ENCODE measurements at regions not wholly inside any gene's neighbourhood (a gene's known extent, or its start where the extent isn't known, plus 50 kb on each side); places are given as distances from the start of the nearest gene placed in this dataset.
A peak's percentile ranks its signal among the peaks of the same experiment; 100 is the strongest.

DNA sequence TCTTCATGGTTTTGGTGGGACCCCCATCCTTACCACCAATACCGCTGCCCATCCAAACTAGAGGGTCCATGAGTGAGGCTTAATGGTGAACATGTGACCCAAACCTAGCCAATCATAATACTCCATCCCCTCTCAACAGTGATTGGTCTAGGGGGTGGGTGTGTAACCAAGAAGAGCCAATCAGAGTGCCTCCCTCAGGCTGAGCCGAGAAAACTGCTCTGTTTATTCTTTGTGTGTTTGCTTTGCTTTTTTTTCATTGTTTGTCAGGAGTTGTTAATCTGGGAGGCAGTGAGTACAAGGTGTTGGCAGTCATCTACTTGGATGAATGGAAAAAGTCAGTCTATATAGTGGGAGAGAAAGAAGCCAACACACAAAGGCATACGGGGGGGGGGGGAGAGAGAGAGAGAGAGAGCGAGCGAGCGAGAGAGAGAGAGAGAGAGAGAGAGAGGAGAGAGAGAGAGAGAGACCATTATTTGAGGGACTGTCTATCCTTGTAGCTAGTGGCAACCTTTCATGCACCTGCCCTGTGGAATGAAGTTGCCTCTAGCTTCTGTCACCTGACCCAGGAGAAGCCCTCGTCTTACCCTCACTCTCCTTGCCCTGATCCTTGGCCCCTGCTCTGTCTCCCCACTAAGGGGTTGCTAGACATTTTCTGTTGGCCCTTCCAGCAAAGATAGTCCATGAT, 441.7 kb downstream of the TYW1 start:
- TF ChIP-seq, protein P1, sequence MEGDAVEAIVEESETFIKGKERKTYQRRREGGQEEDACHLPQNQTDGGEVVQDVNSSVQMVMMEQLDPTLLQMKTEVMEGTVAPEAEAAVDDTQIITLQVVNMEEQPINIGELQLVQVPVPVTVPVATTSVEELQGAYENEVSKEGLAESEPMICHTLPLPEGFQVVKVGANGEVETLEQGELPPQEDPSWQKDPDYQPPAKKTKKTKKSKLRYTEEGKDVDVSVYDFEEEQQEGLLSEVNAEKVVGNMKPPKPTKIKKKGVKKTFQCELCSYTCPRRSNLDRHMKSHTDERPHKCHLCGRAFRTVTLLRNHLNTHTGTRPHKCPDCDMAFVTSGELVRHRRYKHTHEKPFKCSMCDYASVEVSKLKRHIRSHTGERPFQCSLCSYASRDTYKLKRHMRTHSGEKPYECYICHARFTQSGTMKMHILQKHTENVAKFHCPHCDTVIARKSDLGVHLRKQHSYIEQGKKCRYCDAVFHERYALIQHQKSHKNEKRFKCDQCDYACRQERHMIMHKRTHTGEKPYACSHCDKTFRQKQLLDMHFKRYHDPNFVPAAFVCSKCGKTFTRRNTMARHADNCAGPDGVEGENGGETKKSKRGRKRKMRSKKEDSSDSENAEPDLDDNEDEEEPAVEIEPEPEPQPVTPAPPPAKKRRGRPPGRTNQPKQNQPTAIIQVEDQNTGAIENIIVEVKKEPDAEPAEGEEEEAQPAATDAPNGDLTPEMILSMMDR (conservative IDR thresholded peaks at IDR 0.05 in 1 of 2, IDR thresholded peaks at IDR 0.05 in 1 of 2; ENCODE audit: low read depth in 1 of 2, low read length in 2 of 2), result no peak
- TF ChIP-seq EZH2 (IDR thresholded peaks at IDR 0.05; ENCODE audit: low read length, missing control alignments), result no peak
- DNase-seq (ENCODE audit: low read depth in 2 of 2), result peak in 1 of 2 donors; percentile 1
- Histone ChIP-seq H3K27me3 (ENCODE audit: control insufficient read depth, insufficient read depth, low read length) (no peaks in the 10 kb centered on the region), H3K79me2 (ENCODE audit: control insufficient read depth, insufficient read depth, low read length) (no peaks in the 10 kb centered on the region), H2AFZ (ENCODE audit: low read length) (no peak overlapping the region), H3K9me3 (ENCODE audit: control insufficient read depth, insufficient read depth, low read depth, low read length) (no peaks in the 10 kb centered on the region), H4K20me1 (ENCODE audit: control insufficient read depth, extremely low read depth, insufficient read depth, low read length) (no peaks in the 10 kb centered on the region), H3K4me3 (replicated peaks in 1 of 4; ENCODE audit: control extremely low read depth in 1 of 4, insufficient read depth in 1 of 4, low read depth in 3 of 4, low read length in 4 of 4) (no peak overlapping the region), H3K27ac (ENCODE audit: insufficient read depth, low read length) (no peak overlapping the region), H3K9ac (ENCODE audit: insufficient read depth, low read length) (no peak overlapping the region), H3K4me1 (ENCODE audit: control insufficient read depth, extremely low read depth, insufficient read depth, low read length) (no peaks in the 10 kb centered on the region), H3K36me3 (ENCODE audit: control insufficient read depth, insufficient read depth, low read length) (no peaks in the 10 kb centered on the region), H3K4me2 (ENCODE audit: extremely low read depth, insufficient read depth, low read length) (no peak overlapping the region)

DNA sequence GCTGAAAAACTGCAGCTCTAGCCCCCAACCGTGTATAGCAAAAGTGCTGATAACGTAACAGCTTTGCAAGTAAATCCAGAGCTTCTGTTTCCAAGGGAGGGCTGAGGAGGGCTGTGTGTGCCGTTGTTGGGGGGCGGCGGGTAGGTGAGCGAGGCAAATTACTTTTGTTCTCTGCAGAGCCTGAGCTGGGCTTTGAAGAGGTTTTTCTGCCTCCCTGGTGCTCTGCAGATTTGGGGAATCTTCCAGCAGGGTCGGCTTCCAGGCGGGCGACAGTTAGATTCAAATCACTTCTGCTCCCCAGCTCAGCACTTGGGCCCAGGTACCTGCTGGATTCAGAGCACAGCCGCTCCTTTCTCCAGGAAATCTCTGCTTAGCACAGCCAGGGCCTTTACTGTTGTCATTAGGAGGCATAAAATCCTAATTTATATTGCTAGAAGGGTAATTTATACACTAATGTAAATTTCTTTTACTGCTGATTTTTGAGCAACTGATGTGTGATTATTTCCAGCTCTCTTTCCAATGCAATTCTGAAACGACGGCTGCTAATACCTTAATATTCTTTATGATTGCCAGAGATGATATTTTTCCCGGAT, 442.4 kb downstream of the TYW1 start:
- no peaks in the 10 kb centered on the region for H3K36me3 ChIP-seq (ENCODE audit: control insufficient read depth, insufficient read depth, low read length)
- H2AFZ ChIP-seq (ENCODE audit: low read length), result no peak overlapping the region
- no peak overlapping the region for H3K4me3 ChIP-seq (replicated peaks in 1 of 4; ENCODE audit: control extremely low read depth in 1 of 4, insufficient read depth in 1 of 4, low read depth in 3 of 4, low read length in 4 of 4)
- H3K27me3 ChIP-seq (ENCODE audit: control insufficient read depth, insufficient read depth, low read length), result no peaks in the 10 kb centered on the region
- no peak overlapping the region for H3K9ac ChIP-seq (ENCODE audit: insufficient read depth, low read length)
- H3K4me1 ChIP-seq (ENCODE audit: control insufficient read depth, extremely low read depth, insufficient read depth, low read length), result no peaks in the 10 kb centered on the region
- no peak for DNase-seq (ENCODE audit: low read depth in 2 of 2)
- H3K9me3 ChIP-seq (ENCODE audit: control insufficient read depth, insufficient read depth, low read depth, low read length), result no peaks in the 10 kb centered on the region
- no peak overlapping the region for H3K4me2 ChIP-seq (ENCODE audit: extremely low read depth, insufficient read depth, low read length)
- H4K20me1 ChIP-seq (ENCODE audit: control insufficient read depth, extremely low read depth, insufficient read depth, low read length), result no peaks in the 10 kb centered on the region
- no peak overlapping the region for H3K27ac ChIP-seq (ENCODE audit: insufficient read depth, low read length)
- no peak for TF ChIP-seq EZH2 (IDR thresholded peaks at IDR 0.05; ENCODE audit: low read length, missing control alignments)
- TF ChIP-seq, protein P1 (conservative IDR thresholded peaks at IDR 0.05 in 1 of 2, IDR thresholded peaks at IDR 0.05 in 1 of 2; ENCODE audit: low read depth in 1 of 2, low read length in 2 of 2), result no peak
- no peaks in the 10 kb centered on the region for H3K79me2 ChIP-seq (ENCODE audit: control insufficient read depth, insufficient read depth, low read length)

DNA sequence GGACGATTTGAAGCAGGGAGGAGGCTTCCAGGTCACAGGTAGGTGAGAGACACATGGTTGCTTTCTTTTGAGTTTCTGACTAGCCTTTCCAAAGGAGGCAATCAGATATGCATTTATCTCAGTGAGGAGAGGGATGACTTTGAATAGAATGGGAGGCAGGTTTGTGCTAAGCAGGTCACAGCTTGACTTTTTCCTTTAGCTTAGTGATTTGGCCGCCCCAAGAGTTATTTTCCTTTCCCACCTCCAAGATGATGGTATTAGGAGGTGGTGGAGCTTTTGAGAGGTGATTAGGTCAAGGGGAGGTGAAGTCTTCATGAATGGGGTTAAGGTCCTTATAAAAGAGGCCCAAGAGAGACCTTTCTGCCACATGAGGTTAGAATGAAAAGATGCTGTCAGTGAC, 443.7 kb downstream of the TYW1 start:
- H4K20me1 ChIP-seq (ENCODE audit: control insufficient read depth, extremely low read depth, insufficient read depth, low read length), result no peaks in the 10 kb centered on the region
- no peak overlapping the region for H3K4me3 ChIP-seq (replicated peaks in 1 of 4; ENCODE audit: control extremely low read depth in 1 of 4, insufficient read depth in 1 of 4, low read depth in 3 of 4, low read length in 4 of 4)
- no peaks in the 10 kb centered on the region for H3K9me3 ChIP-seq (ENCODE audit: control insufficient read depth, insufficient read depth, low read depth, low read length)
- H3K79me2 ChIP-seq (ENCODE audit: control insufficient read depth, insufficient read depth, low read length), result no peaks in the 10 kb centered on the region
- H3K9ac ChIP-seq (ENCODE audit: insufficient read depth, low read length), result no peak overlapping the region
- no peak overlapping the region for H3K27ac ChIP-seq (ENCODE audit: insufficient read depth, low read length)
- DNase-seq (ENCODE audit: low read depth in 2 of 2), result no peak
- H3K27me3 ChIP-seq (ENCODE audit: control insufficient read depth, insufficient read depth, low read length), result no peaks in the 10 kb centered on the region
- no peak overlapping the region for H3K4me2 ChIP-seq (ENCODE audit: extremely low read depth, insufficient read depth, low read length)
- H2AFZ ChIP-seq (ENCODE audit: low read length), result no peak overlapping the region
- no peaks in the 10 kb centered on the region for H3K36me3 ChIP-seq (ENCODE audit: control insufficient read depth, insufficient read depth, low read length)
- no peaks in the 10 kb centered on the region for H3K4me1 ChIP-seq (ENCODE audit: control insufficient read depth, extremely low read depth, insufficient read depth, low read length)
- TF ChIP-seq, protein P1 (conservative IDR thresholded peaks at IDR 0.05 in 1 of 2, IDR thresholded peaks at IDR 0.05 in 1 of 2; ENCODE audit: low read depth in 1 of 2, low read length in 2 of 2), result no peak
- no peak for TF ChIP-seq EZH2 (IDR thresholded peaks at IDR 0.05; ENCODE audit: low read length, missing control alignments)

Measured in fibroblast of lung (primary cell).